ENCODE measurements at regions not wholly inside any gene's neighbourhood (a gene's known extent, or its start where the extent isn't known, plus 50 kb on each side); places are given as distances from the start of the nearest gene placed in this dataset.

- 26% methylated on average over 2 of the region's 2 CpGs for WGBS (ENCODE audit: insufficient coverage, low coverage, missing lambda C conversion rate)
- BruUV-seq (replicated peaks), result no TSS peak
- POLR2A ChIA-PET, result interaction anchor here (0.6 kb wide), 1 partner anchor 31 kb away, joined by 3 read pairs; no protein-coding TSS in a partner anchor
- CTCF ChIA-PET (ENCODE audit: low intra/inter-chr PET ratio), result interaction anchor here (4.1 kb wide), 1 partner anchor 1176 kb away, joined by 35 read pairs; no protein-coding TSS in a partner anchor
- no peak for DNase-seq (ENCODE audit: extremely low read depth in 1 of 4, low spot score in 3 of 4)
- peaks cover 0 to 5% of the 10 kb centered on the region in 2 experiments; a peak in 1 of 5 replicates for H3K27me3 ChIP-seq (ENCODE audit: control insufficient read depth in 2 of 2, insufficient read depth in 2 of 2, low read length in 2 of 2)
- no peak for FAIRE-seq
- H2AFZ ChIP-seq (ENCODE audit: low read depth, low read length), result no peak overlapping the region
- H3K27ac ChIP-seq (ENCODE audit: extremely low read depth, low read depth, low read length), result no peak overlapping the region
- no peaks in the 10 kb centered on the region for H3K9me1 ChIP-seq (ENCODE audit: control insufficient read depth, insufficient read depth, low read length)
- intact Hi-C loops (cut with micrococcal nuclease) (loop anchor here (5.0 to 10.0 kb wide), 3 partner anchors 400 to 1050 kb away; no protein-coding TSS in a partner anchor), in situ Hi-C loops (cut with MboI) (loop anchor here (25.0 kb wide), 1 partner anchor 268 kb away; no protein-coding TSS in a partner anchor)
- H3K9ac ChIP-seq (ENCODE audit: insufficient read depth in 1 of 2, low read depth in 2 of 2, low read length in 2 of 2), result no peak overlapping the region
- no peak overlapping the region for H3K4me3 ChIP-seq
- no peaks in the 10 kb centered on the region for H3K79me2 ChIP-seq (ENCODE audit: control insufficient read depth, insufficient read depth, low read length)
- H3K9me3 ChIP-seq (replicated peaks; ENCODE audit: control insufficient read depth, insufficient read depth, low read depth, low read length), result no peaks in the 10 kb centered on the region
- H4K20me1 ChIP-seq (replicated peaks; ENCODE audit: control insufficient read depth, insufficient read depth, low read length), result no peaks in the 10 kb centered on the region
- peaks cover 0 to 2% of the 10 kb centered on the region in 2 experiments; a peak in 1 of 5 replicates for H3K4me1 ChIP-seq (replicated peaks in 1 of 2; ENCODE audit: control insufficient read depth in 2 of 2, insufficient read depth in 2 of 2, low read length in 2 of 2)
- H3K36me3 ChIP-seq (ENCODE audit: control insufficient read depth, insufficient read depth, low read length), result no peaks in the 10 kb centered on the region
- ATAC-seq, result no peak
- no peak overlapping the region for H3K4me2 ChIP-seq (ENCODE audit: insufficient read depth, low read length)
- TF ChIP-seq, protein P1, sequence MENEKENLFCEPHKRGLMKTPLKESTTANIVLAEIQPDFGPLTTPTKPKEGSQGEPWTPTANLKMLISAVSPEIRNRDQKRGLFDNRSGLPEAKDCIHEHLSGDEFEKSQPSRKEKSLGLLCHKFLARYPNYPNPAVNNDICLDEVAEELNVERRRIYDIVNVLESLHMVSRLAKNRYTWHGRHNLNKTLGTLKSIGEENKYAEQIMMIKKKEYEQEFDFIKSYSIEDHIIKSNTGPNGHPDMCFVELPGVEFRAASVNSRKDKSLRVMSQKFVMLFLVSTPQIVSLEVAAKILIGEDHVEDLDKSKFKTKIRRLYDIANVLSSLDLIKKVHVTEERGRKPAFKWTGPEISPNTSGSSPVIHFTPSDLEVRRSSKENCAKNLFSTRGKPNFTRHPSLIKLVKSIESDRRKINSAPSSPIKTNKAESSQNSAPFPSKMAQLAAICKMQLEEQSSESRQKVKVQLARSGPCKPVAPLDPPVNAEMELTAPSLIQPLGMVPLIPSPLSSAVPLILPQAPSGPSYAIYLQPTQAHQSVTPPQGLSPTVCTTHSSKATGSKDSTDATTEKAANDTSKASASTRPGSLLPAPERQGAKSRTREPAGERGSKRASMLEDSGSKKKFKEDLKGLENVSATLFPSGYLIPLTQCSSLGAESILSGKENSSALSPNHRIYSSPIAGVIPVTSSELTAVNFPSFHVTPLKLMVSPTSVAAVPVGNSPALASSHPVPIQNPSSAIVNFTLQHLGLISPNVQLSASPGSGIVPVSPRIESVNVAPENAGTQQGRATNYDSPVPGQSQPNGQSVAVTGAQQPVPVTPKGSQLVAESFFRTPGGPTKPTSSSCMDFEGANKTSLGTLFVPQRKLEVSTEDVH (IDR thresholded peaks at IDR 0.05; ENCODE audit: low read depth, partially characterized antibody), result no peak
- no peak for TF ChIP-seq ZKSCAN3 (CRISPR knock-in tag; IDR thresholded peaks at IDR 0.05)
- no peak for TF ChIP-seq RBM39 (optimal IDR thresholded peaks at IDR 0.05; ENCODE audit: low read depth, low read length)
- TF ChIP-seq, protein P2, sequence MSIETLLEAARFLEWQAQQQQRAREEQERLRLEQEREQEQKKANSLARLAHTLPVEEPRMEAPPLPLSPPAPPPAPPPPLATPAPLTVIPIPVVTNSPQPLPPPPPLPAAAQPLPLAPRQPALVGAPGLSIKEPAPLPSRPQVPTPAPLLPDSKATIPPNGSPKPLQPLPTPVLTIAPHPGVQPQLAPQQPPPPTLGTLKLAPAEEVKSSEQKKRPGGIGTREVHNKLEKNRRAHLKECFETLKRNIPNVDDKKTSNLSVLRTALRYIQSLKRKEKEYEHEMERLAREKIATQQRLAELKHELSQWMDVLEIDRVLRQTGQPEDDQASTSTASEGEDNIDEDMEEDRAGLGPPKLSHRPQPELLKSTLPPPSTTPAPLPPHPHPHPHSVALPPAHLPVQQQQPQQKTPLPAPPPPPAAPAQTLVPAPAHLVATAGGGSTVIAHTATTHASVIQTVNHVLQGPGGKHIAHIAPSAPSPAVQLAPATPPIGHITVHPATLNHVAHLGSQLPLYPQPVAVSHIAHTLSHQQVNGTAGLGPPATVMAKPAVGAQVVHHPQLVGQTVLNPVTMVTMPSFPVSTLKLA (conservative IDR thresholded peaks at IDR 0.05), result no peak
- TF ChIP-seq XRCC3 (IDR thresholded peaks at IDR 0.05), result no peak
- no peak for TF ChIP-seq CHD7 (IDR thresholded peaks at IDR 0.05; ENCODE audit: low read depth, low read length)
Measured at GRCh38 chr2:13005048-13005447, 288.3 kb downstream of the TRIB2 start.
